Esophagus muscularis mucosa (tissue), 4 donors: ENCODE measurements at regions not wholly inside any gene's neighbourhood (a gene's known extent, or its start where the extent isn't known, plus 50 kb on each side); places are given as distances from the start of the nearest gene placed in this dataset.

ENCODE experiments used
- DNase-seq: peaks from one replicate; pipeline ENCODE4 v3.0.0-alpha.2; 2017; ENCODE audit errors: extremely low spot score
- H3K27ac ChIP-seq, 4 donors: fragments of 200-600 bp; sonication (generic); replicated peaks in 1 of 4; 1 replicate in 3 of 4; 2 replicates in 1 of 4; pipeline ENCODE4 v1.5.1; 2016 to 2019; ENCODE audit warnings: mild to moderate bottlenecking in 1 of 4
- H3K27me3 ChIP-seq, 4 donors: fragments of 200-600 bp; sonication (generic); one replicate each; pipeline versions ENCODE4 v1.5.1 to v1.6.0; 2016 to 2019
- H3K36me3 ChIP-seq, 4 donors: fragments of 200-600 bp; sonication (generic); one replicate each; pipeline ENCODE4 v1.5.1; 2016 to 2019
- H3K4me1 ChIP-seq, 4 donors: fragments of 200-600 bp; sonication (generic); one replicate each; pipeline ENCODE4 v1.5.1; 2016 to 2019
- H3K4me3 ChIP-seq, 4 donors: fragments of 200-600 bp; sonication (generic); 1 replicate in 2 of 4; 2 replicates in 2 of 4; pipeline ENCODE4 v1.5.1; 2016 to 2019; ENCODE audit warnings: mild to moderate bottlenecking in 4 of 4, moderate library complexity in 1 of 4
- H3K9me3 ChIP-seq, 4 donors: fragments of 200-600 bp; sonication (generic); 1 replicate in 3 of 4; 2 replicates in 1 of 4; pipeline ENCODE4 v1.5.1; 2016 to 2019
- EP300 ChIP-seq: sonication (generic); formaldehyde crosslinking; IDR thresholded peaks from one replicate; pipeline ENCODE4 v1.6.1; 2017; ENCODE audit warnings: antibody characterized with exemption
- POLR2A ChIP-seq: fragments of 450-650 bp; IDR thresholded peaks from one replicate; pipeline ENCODE4 v1.6.1; 2017; ENCODE audit warnings: antibody characterized with exemption, moderate library complexity, mild to moderate bottlenecking, low read depth
- POLR2AphosphoS5 ChIP-seq, 2 donors: sonication (generic); formaldehyde crosslinking; IDR thresholded peaks; one replicate each; pipeline ENCODE4 v1.6.1; 2017; ENCODE audit warnings: antibody characterized with exemption in 2 of 2
- WGBS: methylation state at CpG from one replicate; pipeline ENCODE4 v1.1.5; 2018; 5-methylcytosine and 5-hydroxymethylcytosine counted together
- intact Hi-C: fragments of 100-400 bp; cut with DNase I; formaldehyde crosslinking; loops from one replicate; pipeline ENCODE4 v1.15.1; 2023
- small RNA-seq, 3 donors: library from RNA; depleted of rRNA; stranded (forward); fragments of <200 nt; gene quantifications; one replicate each; pipeline ENCODE3, GENCODE V24; 2016
- TF ChIP-seq, protein P1 (sequence below), 3 experiments: fragments of 200-600 bp in 2 of 3; fragments of 450-650 bp in 1 of 3; sonication (generic) in 2 of 3; IDR thresholded peaks; one replicate each; pipeline ENCODE4 v1.5.1; 2017 to 2019; ENCODE audit warnings: antibody characterized with exemption in 3 of 3, mild to moderate bottlenecking in 2 of 3, moderate library complexity in 1 of 3

GRCh38 chr12:24012528-24012927, 63.1 kb upstream of the SOX5 start:
- Histone ChIP-seq H3K27ac (no peak overlapping the region), H3K36me3 (no peaks in the 10 kb centered on the region), H3K27me3 (no peaks in the 10 kb centered on the region), H3K4me1 (no peaks in the 10 kb centered on the region), H3K4me3 (no peak overlapping the region), H3K9me3 (no peaks in the 10 kb centered on the region)
- TF ChIP-seq, protein P1, sequence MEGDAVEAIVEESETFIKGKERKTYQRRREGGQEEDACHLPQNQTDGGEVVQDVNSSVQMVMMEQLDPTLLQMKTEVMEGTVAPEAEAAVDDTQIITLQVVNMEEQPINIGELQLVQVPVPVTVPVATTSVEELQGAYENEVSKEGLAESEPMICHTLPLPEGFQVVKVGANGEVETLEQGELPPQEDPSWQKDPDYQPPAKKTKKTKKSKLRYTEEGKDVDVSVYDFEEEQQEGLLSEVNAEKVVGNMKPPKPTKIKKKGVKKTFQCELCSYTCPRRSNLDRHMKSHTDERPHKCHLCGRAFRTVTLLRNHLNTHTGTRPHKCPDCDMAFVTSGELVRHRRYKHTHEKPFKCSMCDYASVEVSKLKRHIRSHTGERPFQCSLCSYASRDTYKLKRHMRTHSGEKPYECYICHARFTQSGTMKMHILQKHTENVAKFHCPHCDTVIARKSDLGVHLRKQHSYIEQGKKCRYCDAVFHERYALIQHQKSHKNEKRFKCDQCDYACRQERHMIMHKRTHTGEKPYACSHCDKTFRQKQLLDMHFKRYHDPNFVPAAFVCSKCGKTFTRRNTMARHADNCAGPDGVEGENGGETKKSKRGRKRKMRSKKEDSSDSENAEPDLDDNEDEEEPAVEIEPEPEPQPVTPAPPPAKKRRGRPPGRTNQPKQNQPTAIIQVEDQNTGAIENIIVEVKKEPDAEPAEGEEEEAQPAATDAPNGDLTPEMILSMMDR (IDR thresholded peaks at IDR 0.05): no peak
- TF ChIP-seq POLR2A (no peak), POLR2AphosphoS5 (IDR thresholded peaks at IDR 0.05) (no peak), EP300 (no peak)
- no peak for DNase-seq
- intact Hi-C loops: no loop called here
- WGBS: 100% methylated on average over 1 of the region's 1 CpG

GRCh38 chr12:24011927-24012507, 62.5 kb upstream of the SOX5 start:
- Histone ChIP-seq H3K27ac (no peak overlapping the region), H3K9me3 (no peaks in the 10 kb centered on the region), H3K4me1 (no peaks in the 10 kb centered on the region), H3K36me3 (no peaks in the 10 kb centered on the region), H3K27me3 (no peaks in the 10 kb centered on the region), H3K4me3 (no peak overlapping the region)
- TF ChIP-seq POLR2A: no peak
- TF ChIP-seq, protein P1 (IDR thresholded peaks at IDR 0.05): no peak
- TF ChIP-seq POLR2AphosphoS5 (IDR thresholded peaks at IDR 0.05): no peak
- TF ChIP-seq EP300: no peak
- WGBS: 83% methylated on average over 3 of the region's 3 CpGs
- intact Hi-C loops: no loop called here
- DNase-seq: no peak

DNA sequence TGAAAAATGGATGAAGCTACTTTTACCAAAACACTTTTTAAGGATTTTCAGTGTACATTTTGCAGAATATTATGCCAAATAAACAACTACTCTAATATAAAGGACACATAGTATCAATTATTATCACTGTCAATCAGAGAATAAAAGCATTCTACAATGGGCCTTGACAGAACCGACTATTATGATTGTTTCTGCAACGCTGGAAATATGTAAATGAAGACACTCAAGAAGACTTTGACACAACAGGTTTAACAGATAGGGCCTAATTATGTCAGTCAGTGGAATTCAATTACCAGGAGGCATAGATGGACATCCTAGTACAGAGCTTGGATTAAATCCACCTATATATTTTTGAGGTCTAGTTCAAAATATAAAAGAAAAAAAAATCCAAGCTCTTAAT, 58.7 kb upstream of the SOX5 start:
- H3K9me3 ChIP-seq: no peaks in the 10 kb centered on the region
- intact Hi-C loops: no loop called here
- H3K27ac ChIP-seq: no peak overlapping the region
- no peak overlapping the region for H3K4me3 ChIP-seq
- WGBS: 92% methylated on average over 2 of the region's 2 CpGs
- no peaks in the 10 kb centered on the region for H3K36me3 ChIP-seq
- no peaks in the 10 kb centered on the region for H3K27me3 ChIP-seq
- no peaks in the 10 kb centered on the region for H3K4me1 ChIP-seq
- TF ChIP-seq EP300 (no peak), POLR2AphosphoS5 (IDR thresholded peaks at IDR 0.05) (no peak), POLR2A (no peak)
- TF ChIP-seq, protein P1 (IDR thresholded peaks at IDR 0.05): no peak
- no peak for DNase-seq

Small RNA genes in the stretch of these regions (small RNA-seq; reads per million reads assigned to genes)
- gene MIR920 (0 reads per million in 3 donors), gene RN7SL38P (0 to 0.37 (median 0) reads per million in 3 donors)
